ES-I3 (cell line): ENCODE measurements at regions not wholly inside any gene's neighbourhood (a gene's known extent, or its start where the extent isn't known, plus 50 kb on each side); places are given as distances from the start of the nearest gene placed in this dataset.
"Not testable (repeated sequence)": the region's sequence is repeated elsewhere in the genome, so short reads cannot be mapped to it uniquely, and the experiment has no call there.

Experiments used
- H3K36me3 ChIP-seq: 2 replicates; pipeline ENCODE4 v1.6.1; 2013; ENCODE audit warnings: mild to moderate bottlenecking, low read length, control low read depth, moderate library complexity; ENCODE audit not compliant: insufficient read depth
- H3K4me1 ChIP-seq: 2 replicates; pipeline ENCODE4 v1.6.1; 2013; ENCODE audit warnings: mild to moderate bottlenecking, control low read depth, low read length; ENCODE audit not compliant: insufficient read depth
- H3K9ac ChIP-seq: 2 replicates; pipeline ENCODE4 v1.6.1; 2013; ENCODE audit warnings: low read depth, mild to moderate bottlenecking, low read length, moderate library complexity
- H3K9me3 ChIP-seq: 2 replicates; pipeline ENCODE4 v1.6.1; 2013; ENCODE audit warnings: mild to moderate bottlenecking, low read length, moderate library complexity; ENCODE audit not compliant: control insufficient read depth, insufficient read depth

GRCh38 chr14:84492685-84493084 is 1037.3 kb upstream of the FLRT2 start:
- Histone ChIP-seq H3K9me3 (no peaks in the 10 kb centered on the region), H3K36me3 (no peaks in the 10 kb centered on the region), H3K4me1 (peaks cover 11% of the 10 kb centered on the region; the same call in 1 of the 2 replicates), H3K9ac (no peak overlapping the region)

DNA sequence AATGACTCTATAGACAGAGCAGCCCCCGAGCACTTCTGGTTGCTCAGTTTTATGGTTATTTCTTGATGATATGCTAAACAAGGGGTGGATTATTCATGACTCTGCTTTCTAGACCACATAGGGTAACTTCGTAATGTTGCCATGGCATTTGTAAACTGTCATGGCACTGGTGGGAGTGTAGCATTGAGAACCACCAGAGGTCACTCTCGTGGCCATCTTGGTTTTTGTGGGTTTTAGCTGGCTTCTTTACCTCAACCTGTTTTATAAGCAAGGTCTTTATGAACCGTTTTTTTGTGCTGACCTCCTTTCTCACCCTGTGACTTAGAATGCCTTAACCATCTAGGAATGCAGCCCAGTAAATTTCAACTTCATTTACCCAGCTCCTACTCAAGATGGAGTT is 1036.2 kb upstream of the FLRT2 start:
- no peaks in the 10 kb centered on the region for H3K9me3 ChIP-seq

DNA sequence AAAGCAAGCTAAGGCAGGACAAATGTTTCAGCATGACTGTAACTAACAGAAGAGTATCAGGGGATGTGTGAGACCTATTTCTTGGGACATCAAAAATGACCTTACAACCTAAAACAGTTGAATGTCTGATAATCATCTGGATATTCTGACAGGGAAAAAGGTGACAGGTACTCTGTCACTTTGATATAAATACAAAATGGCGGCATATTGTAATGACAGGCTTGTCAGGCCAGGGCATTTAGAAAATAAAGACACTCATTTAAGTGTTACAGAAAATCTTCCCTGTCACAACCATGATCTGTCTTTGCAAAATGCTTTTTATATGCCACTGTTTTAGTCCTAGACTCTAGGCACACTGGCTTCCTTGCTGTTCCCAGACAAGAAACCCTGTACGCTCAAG is 1033.3 kb upstream of the FLRT2 start:
- H3K4me1 ChIP-seq: peaks cover 14% of the 10 kb centered on the region
- no peak overlapping the region for H3K9ac ChIP-seq
- H3K9me3 ChIP-seq: no peaks in the 10 kb centered on the region
- H3K36me3 ChIP-seq: 0 out of 2 replicates have a peak, but pooled peaks cover 3% of the 10 kb centered on the region

More for the DNA sequence above, 1036.2 kb upstream of the FLRT2 start:
- Histone ChIP-seq H3K36me3 (no peaks in the 10 kb centered on the region), H3K4me1 (peaks cover 13% of the 10 kb centered on the region), H3K9ac (no peak overlapping the region)

DNA sequence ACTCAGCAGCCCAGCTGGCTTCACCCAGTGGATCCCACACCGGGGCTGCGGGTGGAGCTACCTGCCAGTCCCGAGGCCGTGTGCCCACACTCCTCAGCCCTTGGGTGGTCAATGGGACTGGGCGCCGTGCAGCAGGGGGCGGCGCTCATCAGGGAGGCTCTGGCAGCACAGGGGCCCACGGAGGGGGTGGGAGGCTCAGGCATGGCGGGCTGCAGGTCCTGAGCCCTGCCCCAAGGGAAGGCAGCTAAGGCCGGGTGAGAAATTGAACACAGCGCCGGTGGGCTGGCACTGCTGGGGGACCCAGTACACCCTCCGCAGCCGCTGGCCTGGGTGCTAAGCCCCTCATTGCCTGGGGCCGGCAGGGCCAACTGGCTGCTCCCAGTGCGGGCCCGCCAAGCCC is 1017.1 kb upstream of the FLRT2 start:
- H3K36me3 ChIP-seq, H3K9me3 ChIP-seq, H3K4me1 ChIP-seq, H3K9ac ChIP-seq: not testable (repeated sequence)

GRCh38 chr14:84519836-84520235 is 1010.1 kb upstream of the FLRT2 start:
- peaks cover 14% of the 10 kb centered on the region for H3K4me1 ChIP-seq
- no peak overlapping the region for H3K9ac ChIP-seq
- no peaks in the 10 kb centered on the region for H3K36me3 ChIP-seq
- no peaks in the 10 kb centered on the region for H3K9me3 ChIP-seq

DNA sequence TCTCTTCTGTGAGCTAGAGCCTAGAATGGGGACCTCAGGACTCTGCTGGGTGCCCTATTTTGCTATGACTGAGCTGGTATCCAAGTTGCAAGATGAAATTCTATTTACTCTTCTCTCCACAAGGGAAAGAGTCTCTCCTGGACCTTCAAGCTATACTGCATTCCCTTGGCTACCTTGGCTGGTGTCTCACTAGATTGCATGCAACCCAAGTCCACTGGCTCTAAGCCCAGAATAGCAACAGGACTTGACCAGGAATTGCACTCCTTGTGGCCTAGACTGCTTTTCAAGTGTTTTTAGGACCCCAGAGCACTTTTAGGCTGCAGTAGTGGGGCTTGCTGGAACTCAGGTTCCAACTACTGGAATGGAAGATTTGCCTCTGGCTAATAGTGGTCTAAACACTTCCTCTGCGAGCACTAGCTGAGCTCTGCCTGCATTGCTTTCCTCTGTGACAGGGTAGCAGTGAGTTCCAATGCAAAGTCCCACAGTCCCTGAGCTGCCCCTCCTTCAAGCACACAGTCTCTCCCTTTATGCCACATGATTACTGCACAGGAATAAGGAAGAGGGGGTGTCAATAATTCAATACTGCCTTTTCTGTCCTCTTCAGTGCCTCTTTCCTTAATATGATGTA is 1009.1 kb upstream of the FLRT2 start:
- H3K9me3 ChIP-seq: no peaks in the 10 kb centered on the region
- no peak overlapping the region for H3K9ac ChIP-seq
- H3K36me3 ChIP-seq: no peaks in the 10 kb centered on the region
- H3K4me1 ChIP-seq: peaks cover 14% of the 10 kb centered on the region

DNA sequence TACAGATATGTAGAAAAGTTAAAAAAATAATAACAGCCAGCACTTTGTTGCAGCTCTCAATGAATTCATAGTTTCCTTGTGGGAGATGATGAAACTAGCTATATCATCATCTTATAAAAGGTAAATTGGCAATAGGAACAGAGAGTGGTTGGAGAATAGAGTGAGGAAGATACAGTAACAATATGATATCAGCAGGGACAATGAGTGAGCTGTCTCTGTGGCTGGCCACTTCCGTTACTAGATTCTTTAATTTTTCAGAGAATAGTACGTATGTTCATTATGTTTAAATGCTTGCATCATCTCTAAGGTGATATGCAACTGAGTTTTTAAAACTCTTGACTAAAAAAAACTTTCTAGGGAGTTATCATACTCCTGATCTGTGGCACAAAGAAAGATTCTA is 1006.2 kb upstream of the FLRT2 start:
- Histone ChIP-seq H3K9ac (no peak overlapping the region), H3K9me3 (no peaks in the 10 kb centered on the region), H3K4me1 (peaks cover 10% of the 10 kb centered on the region), H3K36me3 (no peaks in the 10 kb centered on the region)

GRCh38 chr14:84527706-84528105 is 1002.2 kb upstream of the FLRT2 start:
- no peak overlapping the region for H3K9ac ChIP-seq
- no peaks in the 10 kb centered on the region for H3K9me3 ChIP-seq
- no peaks in the 10 kb centered on the region; the same call in 1 of the 2 replicates for H3K4me1 ChIP-seq
- no peaks in the 10 kb centered on the region for H3K36me3 ChIP-seq

DNA sequence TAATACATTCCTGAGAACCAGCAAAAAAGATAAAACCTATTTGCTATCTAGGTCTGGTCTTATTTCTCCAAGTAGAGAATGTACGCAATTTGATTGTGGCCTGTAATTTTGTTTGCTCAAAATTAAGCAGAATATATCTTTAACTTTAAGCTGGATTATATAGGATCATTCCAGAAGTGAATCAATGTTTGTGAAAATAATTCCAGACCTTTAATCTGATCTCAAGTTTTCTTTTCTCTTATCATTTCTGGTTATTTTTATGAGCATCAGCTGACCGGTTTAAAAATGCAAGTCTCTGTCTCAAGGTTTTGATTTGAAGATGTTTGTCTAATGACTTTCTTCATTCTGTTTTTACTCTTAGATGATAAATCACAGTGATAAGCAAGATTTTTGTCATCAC is 997.9 kb upstream of the FLRT2 start:
- peaks cover 13% of the 10 kb centered on the region for H3K4me1 ChIP-seq
- no peak overlapping the region for H3K9ac ChIP-seq
- H3K9me3 ChIP-seq: no peaks in the 10 kb centered on the region

GRCh38 chr14:84533181-84533725 is 996.7 kb upstream of the FLRT2 start:
- no peak overlapping the region for H3K9ac ChIP-seq
- peaks cover 13% of the 10 kb centered on the region for H3K4me1 ChIP-seq

More for the DNA sequence above, 997.9 kb upstream of the FLRT2 start:
- H3K36me3 ChIP-seq: no peaks in the 10 kb centered on the region

DNA sequence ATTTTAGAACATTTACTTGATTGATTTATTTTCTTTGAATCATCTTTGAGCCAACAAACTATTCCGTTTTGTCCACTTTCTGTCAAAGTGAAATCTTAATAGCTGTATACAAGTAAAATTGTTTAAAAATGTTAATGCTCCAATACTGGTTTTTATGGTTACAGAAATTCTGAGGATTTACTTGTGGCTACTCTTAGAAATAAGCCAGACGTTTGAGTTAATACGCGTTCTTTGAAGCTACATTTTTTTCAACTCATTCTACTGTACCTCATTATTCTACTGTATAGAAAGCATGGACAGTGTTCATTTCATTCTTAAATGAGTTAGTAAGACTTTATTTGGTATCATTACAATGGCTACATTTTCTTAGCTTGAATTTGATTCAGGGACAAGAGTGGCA is 996.2 kb upstream of the FLRT2 start:
- Histone ChIP-seq H3K36me3 (no peaks in the 10 kb centered on the region), H3K9me3 (no peaks in the 10 kb centered on the region), H3K9ac (no peak overlapping the region), H3K4me1 (peaks cover 13% of the 10 kb centered on the region)

More at GRCh38 chr14:84533181-84533725, 996.7 kb upstream of the FLRT2 start:
- Histone ChIP-seq H3K9me3 (no peaks in the 10 kb centered on the region), H3K36me3 (no peaks in the 10 kb centered on the region)

- Histone ChIP-seq H3K9ac (no peak overlapping the region), H3K36me3 (no peaks in the 10 kb centered on the region), H3K4me1 (peaks cover 16% of the 10 kb centered on the region; the same call in 1 of the 2 replicates), H3K9me3 (no peaks in the 10 kb centered on the region)
These were observed 994.5 kb upstream of the FLRT2 start for GRCh38 chr14:84535484-84535883.

DNA sequence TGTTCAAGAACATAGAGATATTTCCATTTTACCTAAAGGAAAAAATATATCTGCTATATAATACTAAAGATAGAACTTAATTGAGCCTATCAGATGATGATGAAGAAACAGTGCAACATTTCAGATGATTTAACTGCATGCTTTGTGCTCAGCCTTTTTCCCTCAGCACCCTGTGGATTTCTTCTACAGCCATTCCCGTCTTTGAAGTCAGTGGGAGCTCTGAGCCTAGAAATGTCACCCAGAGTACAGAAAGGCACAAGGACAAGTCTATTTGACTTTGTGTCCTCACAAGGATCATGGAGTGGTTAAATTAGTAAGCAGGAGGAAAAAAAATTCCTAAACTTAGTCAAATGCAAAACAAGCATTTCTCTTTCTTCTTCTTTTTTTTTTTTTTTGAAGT is 994.0 kb upstream of the FLRT2 start:
- no peaks in the 10 kb centered on the region for H3K36me3 ChIP-seq
- H3K9me3 ChIP-seq: no peaks in the 10 kb centered on the region
- H3K9ac ChIP-seq: no peak overlapping the region
- peaks cover 17% of the 10 kb centered on the region; the same call in 1 of the 2 replicates for H3K4me1 ChIP-seq

DNA sequence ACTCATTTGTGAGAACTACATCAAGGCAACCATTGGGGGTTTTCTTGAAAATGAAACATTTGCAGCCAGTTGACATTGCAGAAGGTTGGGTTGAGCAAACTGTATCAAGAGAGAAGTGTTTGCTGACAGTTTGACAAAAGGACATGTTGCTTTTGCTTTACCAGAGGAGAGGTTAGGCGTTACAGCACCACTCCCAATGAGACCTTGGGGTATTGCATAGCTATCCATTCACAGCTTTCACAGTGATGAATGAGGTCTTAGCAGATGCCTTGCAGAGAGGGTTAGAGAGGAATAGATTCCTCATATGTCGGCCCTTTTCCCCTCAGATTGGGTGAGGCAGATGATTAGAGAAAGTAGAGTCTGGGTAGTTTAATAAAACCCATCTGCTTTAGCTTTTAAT is 988.9 kb upstream of the FLRT2 start:
- H3K9me3 ChIP-seq: no peaks in the 10 kb centered on the region
- H3K36me3 ChIP-seq: no peaks in the 10 kb centered on the region
- peaks cover 24% of the 10 kb centered on the region for H3K4me1 ChIP-seq
- H3K9ac ChIP-seq: no peak overlapping the region

- Histone ChIP-seq H3K4me1 (peaks cover 18% of the 10 kb centered on the region), H3K36me3 (no peaks in the 10 kb centered on the region), H3K9ac (no peak overlapping the region), H3K9me3 (no peaks in the 10 kb centered on the region)
These were observed 986.1 kb upstream of the FLRT2 start for GRCh38 chr14:84543859-84544258.
